ENCODE measurements at regions not wholly inside any gene's neighbourhood (a gene's known extent, or its start where the extent isn't known, plus 50 kb on each side); places are given as distances from the start of the nearest gene placed in this dataset.
"Not testable (repeated sequence)": the region's sequence is repeated elsewhere in the genome, so short reads cannot be mapped to it uniquely, and the experiment has no call there.

GRCh38 chr9:1922026-1922425, 93.1 kb upstream of the SMARCA2 start:
- Mint-ChIP-seq H3K4me1 (ENCODE audit: unreplicated experiment) (no peaks in the 10 kb centered on the region), H3K9me3 (ENCODE audit: unreplicated experiment) (no peaks in the 10 kb centered on the region), H3K4me3 (ENCODE audit: unreplicated experiment) (no peak overlapping the region), H3K27ac (ENCODE audit: unreplicated experiment) (no peak overlapping the region), H3K36me3 (ENCODE audit: unreplicated experiment) (no peaks in the 10 kb centered on the region), H3K27me3 (ENCODE audit: unreplicated experiment) (no peaks in the 10 kb centered on the region)
- DNase-seq (ENCODE audit: extremely low spot score, unreplicated experiment), result no peak
- TF ChIP-seq CTCF (IDR thresholded peaks at IDR 0.05), result no peak

GRCh38 chr9:1927546-1927945, 87.6 kb upstream of the SMARCA2 start:
- Mint-ChIP-seq H3K9me3 (ENCODE audit: unreplicated experiment) (no peaks in the 10 kb centered on the region), H3K27ac (ENCODE audit: unreplicated experiment) (no peak overlapping the region), H3K4me3 (ENCODE audit: unreplicated experiment) (no peak overlapping the region), H3K36me3 (ENCODE audit: unreplicated experiment) (no peaks in the 10 kb centered on the region), H3K27me3 (ENCODE audit: unreplicated experiment) (peaks cover 2% of the 10 kb centered on the region), H3K4me1 (ENCODE audit: unreplicated experiment) (no peaks in the 10 kb centered on the region)
- no peak for TF ChIP-seq CTCF (IDR thresholded peaks at IDR 0.05)
- no peak for DNase-seq (ENCODE audit: extremely low spot score, unreplicated experiment)

GRCh38 chr9:1929134-1929533, 86.0 kb upstream of the SMARCA2 start:
- Mint-ChIP-seq H3K4me3 (ENCODE audit: unreplicated experiment) (no peak overlapping the region), H3K27ac (ENCODE audit: unreplicated experiment) (no peak overlapping the region), H3K27me3 (ENCODE audit: unreplicated experiment) (peaks cover 2% of the 10 kb centered on the region), H3K9me3 (ENCODE audit: unreplicated experiment) (no peaks in the 10 kb centered on the region), H3K36me3 (ENCODE audit: unreplicated experiment) (no peaks in the 10 kb centered on the region), H3K4me1 (ENCODE audit: unreplicated experiment) (no peaks in the 10 kb centered on the region)
- no peak for TF ChIP-seq CTCF (IDR thresholded peaks at IDR 0.05)
- no peak for DNase-seq (ENCODE audit: extremely low spot score, unreplicated experiment)

GRCh38 chr9:1929722-1930244, 85.4 kb upstream of the SMARCA2 start:
- no peak for DNase-seq (ENCODE audit: extremely low spot score, unreplicated experiment)
- Mint-ChIP-seq H3K36me3 (ENCODE audit: unreplicated experiment) (no peaks in the 10 kb centered on the region), H3K27me3 (ENCODE audit: unreplicated experiment) (peaks cover 2% of the 10 kb centered on the region), H3K9me3 (ENCODE audit: unreplicated experiment) (no peaks in the 10 kb centered on the region), H3K27ac (ENCODE audit: unreplicated experiment) (no peak overlapping the region), H3K4me3 (ENCODE audit: unreplicated experiment) (no peak overlapping the region), H3K4me1 (ENCODE audit: unreplicated experiment) (no peaks in the 10 kb centered on the region)
- TF ChIP-seq CTCF (IDR thresholded peaks at IDR 0.05), result no peak

- not testable (repeated sequence) for H3K9me3 Mint-ChIP-seq (ENCODE audit: unreplicated experiment); DNase-seq (ENCODE audit: extremely low spot score, unreplicated experiment); H3K4me1 Mint-ChIP-seq (ENCODE audit: unreplicated experiment); H3K27me3 Mint-ChIP-seq (ENCODE audit: unreplicated experiment); H3K4me3 Mint-ChIP-seq (ENCODE audit: unreplicated experiment); H3K36me3 Mint-ChIP-seq (ENCODE audit: unreplicated experiment); H3K27ac Mint-ChIP-seq (ENCODE audit: unreplicated experiment)
These were observed 84.9 kb upstream of the SMARCA2 start for GRCh38 chr9:1930245-1930736.

GRCh38 chr9:1938135-1938534, 77.0 kb upstream of the SMARCA2 start:
- peaks cover 2% of the 10 kb centered on the region for H3K27me3 Mint-ChIP-seq (ENCODE audit: unreplicated experiment)
- H3K4me1 Mint-ChIP-seq (ENCODE audit: unreplicated experiment), result no peaks in the 10 kb centered on the region
- no peak for DNase-seq (ENCODE audit: extremely low spot score, unreplicated experiment)
- H3K27ac Mint-ChIP-seq (ENCODE audit: unreplicated experiment), result no peak overlapping the region
- no peaks in the 10 kb centered on the region for H3K9me3 Mint-ChIP-seq (ENCODE audit: unreplicated experiment)
- H3K36me3 Mint-ChIP-seq (ENCODE audit: unreplicated experiment), result no peaks in the 10 kb centered on the region
- no peak overlapping the region for H3K4me3 Mint-ChIP-seq (ENCODE audit: unreplicated experiment)
- TF ChIP-seq CTCF (IDR thresholded peaks at IDR 0.05), result no peak

All from osteocyte (in vitro differentiated cells).